Hepatic stellate cell (primary cell): ENCODE measurements at regions not wholly inside any gene's neighbourhood (a gene's known extent, or its start where the extent isn't known, plus 50 kb on each side); places are given as distances from the start of the nearest gene placed in this dataset.

Experiments used
- DNase-seq: peaks from one replicate; pipeline ENCODE4 v3.0.0; 2011; ENCODE audit warnings: low spot score

DNA sequence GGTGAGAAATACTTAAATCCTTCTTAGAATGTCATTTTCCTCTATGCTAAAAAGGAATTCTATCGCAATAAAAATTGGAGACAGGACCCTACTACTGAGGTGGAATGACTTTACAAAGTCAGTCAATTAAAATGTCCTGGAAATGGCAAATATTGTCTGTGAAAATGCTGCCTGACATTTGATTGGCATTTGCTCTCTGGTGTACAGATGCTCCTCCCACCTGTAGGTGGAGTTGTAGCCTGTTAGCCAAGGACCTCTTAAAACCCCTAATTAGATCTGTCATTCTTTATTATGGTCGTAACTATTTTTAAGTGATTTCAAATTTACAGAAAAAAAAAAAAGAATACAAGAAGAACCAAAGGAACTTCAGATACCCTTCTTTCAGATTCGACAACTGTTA lies 393.1 kb upstream of the KLHL29 start:
- DNase-seq: no peak

- DNase-seq: no peak
These were observed 392.5 kb upstream of the KLHL29 start for GRCh38 chr2:22992441-22992840.

DNA sequence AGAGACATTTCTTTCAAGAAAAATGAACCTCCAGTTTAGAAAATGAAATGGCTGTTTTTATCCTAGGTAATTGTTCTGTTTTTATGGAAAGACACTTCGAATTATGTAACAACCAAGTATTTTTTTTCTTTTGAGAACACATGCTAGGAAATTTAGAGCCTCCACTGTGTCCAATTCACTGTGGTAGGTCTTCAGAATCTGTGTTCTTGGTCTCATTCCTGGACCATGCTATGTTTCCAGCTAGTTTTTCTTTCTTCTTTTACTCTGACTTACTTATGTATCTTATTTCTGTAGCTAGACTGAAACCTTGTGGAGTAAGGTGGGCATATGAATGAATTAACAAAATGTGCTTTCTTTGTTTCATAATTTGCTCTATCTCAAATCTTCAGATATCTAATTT lies 391.7 kb upstream of the KLHL29 start:
- no peak for DNase-seq

GRCh38 chr2:22995576-22995975 lies 389.4 kb upstream of the KLHL29 start:
- DNase-seq: no peak

GRCh38 chr2:22996911-22997310 lies 388.1 kb upstream of the KLHL29 start:
- DNase-seq: no peak

DNA sequence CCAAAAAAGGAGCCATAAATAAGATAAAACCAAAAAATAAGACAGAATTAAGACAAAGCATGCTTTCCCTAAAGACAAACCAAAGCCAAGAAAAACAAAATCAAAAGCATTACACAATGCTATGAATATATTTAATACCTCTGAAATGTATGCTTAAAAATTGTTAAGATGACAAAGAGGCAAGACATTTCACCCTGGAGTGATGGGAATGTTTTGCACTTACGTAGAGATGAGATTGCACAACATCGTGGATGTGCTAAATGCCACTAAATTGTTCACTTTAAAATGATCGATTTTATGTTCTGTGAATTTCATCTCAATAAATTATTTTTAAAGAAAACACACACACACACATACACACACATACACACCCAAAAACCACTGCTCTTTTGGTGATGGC lies 386.6 kb upstream of the KLHL29 start:
- DNase-seq: no peak

DNA sequence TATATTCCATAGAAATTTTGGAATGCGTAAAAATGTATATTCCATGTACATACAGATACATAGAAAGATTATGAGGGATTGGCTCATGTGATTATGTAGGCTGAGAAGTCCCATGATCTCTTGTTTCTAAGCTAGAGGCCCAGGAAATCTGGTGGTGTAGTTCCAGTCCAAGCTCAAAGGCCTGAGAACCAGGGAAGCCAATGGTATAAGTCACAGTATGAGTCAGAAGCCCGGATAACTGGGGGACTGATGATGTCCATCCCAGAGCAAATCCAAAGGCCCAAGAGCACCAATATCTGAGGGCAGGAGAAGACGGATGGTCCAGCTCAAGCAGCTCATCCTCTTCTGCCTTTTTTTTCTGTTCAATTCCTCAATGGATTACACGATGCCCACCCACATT lies 385.0 kb upstream of the KLHL29 start:
- DNase-seq: no peak

- no peak for DNase-seq
These were observed 382.7 kb upstream of the KLHL29 start for GRCh38 chr2:23002234-23002633.

GRCh38 chr2:23005469-23005868 lies 379.5 kb upstream of the KLHL29 start:
- no peak for DNase-seq

- no peak for DNase-seq
These were observed 377.2 kb upstream of the KLHL29 start for GRCh38 chr2:23007631-23008235.

GRCh38 chr2:23008440-23008839 lies 376.5 kb upstream of the KLHL29 start:
- no peak for DNase-seq

- DNase-seq: no peak
These were observed 376.0 kb upstream of the KLHL29 start for GRCh38 chr2:23008951-23009350.

- no peak for DNase-seq
These were observed 375.3 kb upstream of the KLHL29 start for GRCh38 chr2:23009545-23010149.

DNA sequence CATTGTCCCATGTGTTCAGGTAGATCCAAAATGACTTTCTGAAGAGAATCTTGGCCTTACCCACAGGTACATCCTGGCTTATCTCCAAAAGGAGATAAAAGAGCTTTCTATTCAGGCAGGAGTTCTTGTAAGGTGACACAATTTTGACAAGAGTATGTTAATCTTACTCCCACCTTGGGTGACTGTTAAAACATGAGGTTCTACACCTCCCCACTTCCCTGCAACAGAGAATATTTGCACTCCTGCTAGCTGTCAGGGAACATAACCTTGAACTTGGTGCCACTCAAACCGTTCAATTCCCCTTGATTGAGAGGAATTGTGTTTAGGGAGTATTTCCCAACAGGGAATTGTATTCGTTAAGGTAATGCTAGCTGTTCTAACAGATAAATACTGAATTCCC lies 372.5 kb upstream of the KLHL29 start:
- no peak for DNase-seq

DNA sequence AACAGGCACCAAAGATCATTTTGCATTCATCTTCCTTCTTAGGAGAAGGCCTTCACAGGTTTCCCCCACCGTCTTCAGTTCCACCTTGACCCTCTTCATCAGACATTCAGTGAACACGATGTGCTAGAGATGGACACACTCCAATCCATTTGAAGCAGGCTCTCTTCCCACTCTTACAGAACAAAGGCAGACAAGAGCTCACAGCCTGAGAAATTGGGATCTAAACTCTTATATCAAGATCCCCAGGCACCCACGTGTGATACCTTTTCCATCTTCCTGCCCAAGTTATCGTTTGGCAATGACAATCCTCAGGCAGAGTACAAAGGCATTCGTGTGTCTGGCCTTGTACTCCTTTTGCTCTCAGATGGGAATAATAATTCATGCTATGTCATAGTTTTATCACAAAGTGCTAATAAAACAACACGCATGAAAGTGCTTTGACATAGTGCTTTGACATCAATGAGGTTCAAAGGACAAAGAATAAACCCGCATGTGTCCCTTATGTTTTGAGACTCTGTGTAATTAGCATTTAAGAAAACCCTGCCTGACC lies 369.3 kb upstream of the KLHL29 start:
- DNase-seq: no peak

GRCh38 chr2:23019476-23019875 lies 365.5 kb upstream of the KLHL29 start:
- DNase-seq: no peak

DNA sequence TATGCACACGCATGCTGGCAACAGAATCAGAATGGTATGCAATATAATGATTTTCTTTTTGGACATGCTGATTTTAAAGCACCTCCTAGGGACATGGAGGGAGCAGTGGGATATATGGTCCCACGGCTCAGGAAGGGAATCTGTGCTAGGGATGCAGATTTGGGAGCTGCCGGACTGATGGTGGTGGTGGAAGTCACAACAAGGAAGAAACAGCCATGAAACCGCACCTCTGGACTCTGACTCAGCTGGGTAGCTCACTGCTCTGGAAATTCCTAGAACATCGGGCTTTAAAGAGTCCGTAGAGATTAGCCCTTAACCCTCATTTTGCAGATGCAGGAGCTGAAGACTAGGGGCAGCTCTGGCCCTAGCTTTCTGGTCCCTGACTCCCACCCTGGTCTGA lies 364.3 kb upstream of the KLHL29 start:
- no peak for DNase-seq

GRCh38 chr2:23021311-23022120 lies 363.5 kb upstream of the KLHL29 start:
- DNase-seq: no peak

DNA sequence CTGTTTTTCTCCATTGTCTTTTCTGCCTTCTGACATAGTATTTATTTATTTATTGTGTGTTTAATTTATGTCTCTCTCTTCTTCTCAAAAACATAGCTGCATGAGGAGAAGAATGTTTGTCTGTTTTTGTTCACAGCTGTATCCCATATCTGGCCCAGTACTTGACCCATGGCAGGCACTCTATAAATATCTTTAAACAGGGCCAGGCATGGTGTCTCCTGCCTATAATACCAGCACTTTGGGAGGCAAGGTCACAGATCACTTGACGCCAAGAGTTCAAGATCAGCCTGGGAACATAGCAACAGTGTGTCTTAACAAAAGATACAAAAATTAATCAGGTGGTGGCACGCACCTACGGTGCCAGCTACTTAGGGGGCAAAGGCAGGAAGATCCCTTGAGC lies 361.3 kb upstream of the KLHL29 start:
- no peak for DNase-seq

DNA sequence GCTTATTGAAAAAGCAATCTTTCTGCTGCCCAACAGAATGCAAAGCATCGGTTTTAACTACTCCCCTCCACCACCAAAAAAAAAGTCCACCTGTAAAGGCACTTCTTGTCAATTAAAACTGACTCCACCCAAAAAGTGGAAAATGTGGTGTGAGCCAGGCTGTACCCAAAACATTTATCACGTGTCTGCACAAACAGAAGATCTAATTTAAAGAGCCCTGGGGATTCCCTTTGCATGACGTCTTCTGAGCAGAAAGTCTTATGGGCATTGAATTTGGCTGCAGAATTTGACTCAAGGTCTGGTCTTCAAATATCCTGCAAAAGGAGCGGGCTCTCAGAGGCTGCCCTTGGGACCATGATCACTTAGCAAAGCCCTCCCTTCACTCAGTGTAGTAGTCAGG lies 358.3 kb upstream of the KLHL29 start:
- no peak for DNase-seq

DNA sequence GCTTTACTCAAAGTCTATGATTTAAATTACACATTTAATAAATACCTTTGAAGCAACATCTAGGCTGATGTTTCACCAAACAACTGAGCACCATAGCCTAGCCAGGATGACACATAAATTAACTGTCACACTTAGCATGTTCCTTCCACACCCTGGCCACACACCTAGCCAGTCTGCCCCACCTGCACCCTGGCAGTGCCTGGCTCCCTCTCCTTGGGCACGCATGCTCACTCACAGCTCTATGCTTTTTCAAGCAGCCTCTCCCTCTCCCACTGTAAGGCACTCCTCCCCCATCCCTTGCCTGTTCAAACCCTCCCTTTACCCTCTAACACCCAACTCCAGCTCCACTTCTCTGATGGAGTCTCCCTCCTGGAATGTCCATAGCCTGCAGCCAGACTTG lies 357.6 kb upstream of the KLHL29 start:
- DNase-seq: no peak

DNA sequence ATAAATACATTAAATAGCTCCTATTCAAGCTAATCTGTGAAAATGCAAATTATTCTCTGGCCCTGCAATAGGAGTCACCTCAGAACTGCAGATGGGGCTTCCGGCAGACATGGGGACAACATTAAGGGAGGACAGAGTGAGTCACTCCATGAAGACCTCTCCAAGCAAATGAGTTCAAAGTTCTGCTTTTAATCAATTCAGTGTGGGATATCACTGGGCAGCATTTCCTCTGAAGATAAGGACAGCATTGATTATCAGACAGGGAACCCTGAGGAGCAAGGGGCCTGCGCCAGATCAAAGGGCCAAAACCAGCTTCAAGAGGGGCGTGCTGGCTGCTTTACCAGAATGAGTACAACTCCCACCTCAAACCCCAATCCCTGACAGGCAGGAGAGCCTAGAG lies 356.9 kb upstream of the KLHL29 start:
- no peak for DNase-seq

DNA sequence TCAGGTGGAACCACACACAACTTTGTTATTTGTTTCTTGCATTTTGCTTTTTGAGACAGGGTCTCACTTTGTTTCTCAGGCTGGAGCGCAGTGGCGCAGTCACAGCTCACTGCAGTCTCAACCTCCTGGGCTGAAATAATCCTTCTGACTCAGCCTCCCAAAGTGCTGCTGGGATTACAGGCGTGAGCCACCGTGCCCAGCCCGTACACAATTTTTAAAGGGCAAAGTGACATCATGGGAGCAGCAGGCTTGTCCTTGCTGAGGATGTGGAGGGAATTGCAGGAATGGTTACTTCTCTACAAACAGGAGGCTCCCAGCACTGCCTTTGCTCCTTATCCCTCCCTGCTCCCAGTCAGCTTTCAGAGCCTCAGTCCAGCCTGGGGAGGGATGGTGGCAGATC lies 355.9 kb upstream of the KLHL29 start:
- DNase-seq: no peak
